ENCODE measurements at regions not wholly inside any gene's neighbourhood (a gene's known extent, or its start where the extent isn't known, plus 50 kb on each side); places are given as distances from the start of the nearest gene placed in this dataset.

DNA sequence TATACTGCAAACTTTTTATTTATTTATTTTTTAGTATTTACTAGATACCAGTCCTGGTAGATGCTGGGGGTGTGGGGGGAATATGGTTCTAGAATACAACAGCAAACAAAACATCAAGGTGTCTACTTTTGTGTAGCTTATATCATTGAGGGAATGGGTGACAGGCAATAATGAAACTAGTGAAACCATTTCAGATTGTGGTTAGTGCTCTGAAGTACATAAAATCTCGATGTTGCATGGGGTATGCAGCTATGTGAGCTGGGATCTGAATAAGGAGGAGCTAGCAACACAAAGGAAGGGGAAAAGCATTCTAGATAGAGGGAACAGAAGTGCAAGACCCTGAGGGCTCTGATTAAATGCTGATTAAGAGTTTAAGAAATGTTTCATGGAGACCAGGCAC is 103.5 kb downstream of the WT1 start:
- no peaks in the 10 kb centered on the region for H3K9me3 ChIP-seq
- WGBS, 2 donors = 48 to 65% methylated on average over 1 of the region's 1 CpG
- H3K27ac ChIP-seq = no peak overlapping the region
- intact Hi-C loops (cut with DNase I) = loop anchor here (10.0 kb wide), 1 partner anchor 463 kb away; the partner anchor contains the start of gene CCDC73
- TF ChIP-seq POLR2A (IDR thresholded peaks at IDR 0.05) = no peak
- TF ChIP-seq, protein P1, sequence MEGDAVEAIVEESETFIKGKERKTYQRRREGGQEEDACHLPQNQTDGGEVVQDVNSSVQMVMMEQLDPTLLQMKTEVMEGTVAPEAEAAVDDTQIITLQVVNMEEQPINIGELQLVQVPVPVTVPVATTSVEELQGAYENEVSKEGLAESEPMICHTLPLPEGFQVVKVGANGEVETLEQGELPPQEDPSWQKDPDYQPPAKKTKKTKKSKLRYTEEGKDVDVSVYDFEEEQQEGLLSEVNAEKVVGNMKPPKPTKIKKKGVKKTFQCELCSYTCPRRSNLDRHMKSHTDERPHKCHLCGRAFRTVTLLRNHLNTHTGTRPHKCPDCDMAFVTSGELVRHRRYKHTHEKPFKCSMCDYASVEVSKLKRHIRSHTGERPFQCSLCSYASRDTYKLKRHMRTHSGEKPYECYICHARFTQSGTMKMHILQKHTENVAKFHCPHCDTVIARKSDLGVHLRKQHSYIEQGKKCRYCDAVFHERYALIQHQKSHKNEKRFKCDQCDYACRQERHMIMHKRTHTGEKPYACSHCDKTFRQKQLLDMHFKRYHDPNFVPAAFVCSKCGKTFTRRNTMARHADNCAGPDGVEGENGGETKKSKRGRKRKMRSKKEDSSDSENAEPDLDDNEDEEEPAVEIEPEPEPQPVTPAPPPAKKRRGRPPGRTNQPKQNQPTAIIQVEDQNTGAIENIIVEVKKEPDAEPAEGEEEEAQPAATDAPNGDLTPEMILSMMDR (IDR thresholded peaks at IDR 0.05) = no peak
- H3K36me3 ChIP-seq = no peaks in the 10 kb centered on the region
- no peak overlapping the region for H3K4me3 ChIP-seq
- H3K27me3 ChIP-seq = peaks cover 0 to 47% (median 0%) of the 10 kb centered on the region in 4 donors
- no peak for DNase-seq
- H3K4me1 ChIP-seq = peaks cover 0 to 14% (median 7%) of the 10 kb centered on the region in 3 donors

DNA sequence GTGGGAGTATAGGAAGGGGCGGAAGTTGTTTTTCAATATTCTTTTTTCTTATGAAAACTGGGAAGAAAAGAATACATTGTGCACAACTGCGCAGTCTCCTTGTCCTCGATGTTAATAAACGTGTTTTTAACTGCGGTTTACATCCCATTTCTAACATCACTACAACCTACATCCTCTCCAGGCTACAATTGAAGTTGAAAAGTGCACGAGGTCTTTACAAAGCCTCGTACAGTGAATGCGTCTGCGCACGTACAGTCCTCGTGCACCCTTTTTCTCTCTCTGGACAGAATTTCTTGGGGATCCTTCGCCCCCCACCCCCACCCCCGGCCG is 102.4 kb downstream of the WT1 start:
- no peak for DNase-seq
- H3K4me1 ChIP-seq = peaks cover 0 to 14% (median 7%) of the 10 kb centered on the region in 3 donors
- no peak for TF ChIP-seq POLR2A (IDR thresholded peaks at IDR 0.05)
- TF ChIP-seq, protein P1 (IDR thresholded peaks at IDR 0.05) = no peak
- intact Hi-C loops (cut with DNase I) = loop anchor here (10.0 kb wide), 1 partner anchor 462 kb away; the partner anchor contains the start of gene CCDC73
- 15 to 33% methylated on average over 13 to 14 of the region's 14 CpGs for WGBS, 2 donors
- H3K27ac ChIP-seq = no peak overlapping the region
- peak overlapping the region; percentile 27 to 61 (median 46) for H3K4me3 ChIP-seq
- H3K27me3 ChIP-seq = peaks cover 0 to 47% (median 0%) of the 10 kb centered on the region in 4 donors
- no peaks in the 10 kb centered on the region for H3K36me3 ChIP-seq
- H3K9me3 ChIP-seq = no peaks in the 10 kb centered on the region

GRCh38 chr11:32333320-32333991 is 101.9 kb downstream of the WT1 start:
- intact Hi-C loops (cut with DNase I) = loop anchor here (10.0 kb wide), 1 partner anchor 461 kb away; the partner anchor contains the start of gene CCDC73
- DNase-seq = no peak

GRCh38 chr11:32334822-32335221 is 100.5 kb downstream of the WT1 start:
- no peak overlapping the region for H3K27ac ChIP-seq
- H3K27me3 ChIP-seq = peaks cover 0 to 47% (median 0%) of the 10 kb centered on the region in 4 donors
- 87 to 100% methylated on average over 3 to 8 of the region's 8 CpGs for WGBS, 2 donors
- no peak overlapping the region for H3K4me3 ChIP-seq
- DNase-seq = no peak
- H3K36me3 ChIP-seq = no peaks in the 10 kb centered on the region
- H3K9me3 ChIP-seq = no peaks in the 10 kb centered on the region
- intact Hi-C loops (cut with DNase I) = loop anchor here (10.0 kb wide), 1 partner anchor 460 kb away; the partner anchor contains the start of gene CCDC73
- TF ChIP-seq POLR2A (IDR thresholded peaks at IDR 0.05) = no peak
- TF ChIP-seq, protein P1 (IDR thresholded peaks at IDR 0.05) = no peak
- H3K4me1 ChIP-seq = peaks cover 0 to 14% (median 7%) of the 10 kb centered on the region in 3 donors

More at GRCh38 chr11:32333320-32333991, 101.9 kb downstream of the WT1 start:
- 3 to 10% methylated on average over 10 to 15 of the region's 57 CpGs for WGBS, 2 donors
- H3K27ac ChIP-seq = no peak overlapping the region
- H3K4me1 ChIP-seq = peaks cover 0 to 14% (median 7%) of the 10 kb centered on the region in 3 donors
- H3K9me3 ChIP-seq = no peaks in the 10 kb centered on the region
- no peak for TF ChIP-seq POLR2A (IDR thresholded peaks at IDR 0.05)
- TF ChIP-seq, protein P1 (IDR thresholded peaks at IDR 0.05) = peak in 3 of 6 experiments; percentile 8 to 18 (median 8)
- H3K36me3 ChIP-seq = no peaks in the 10 kb centered on the region
- H3K27me3 ChIP-seq = peaks cover 0 to 47% (median 0%) of the 10 kb centered on the region in 4 donors
- peak overlapping the region; percentile 27 to 61 (median 46) for H3K4me3 ChIP-seq
